ENCODE measurements at regions not wholly inside any gene's neighbourhood (a gene's known extent, or its start where the extent isn't known, plus 50 kb on each side); places are given as distances from the start of the nearest gene placed in this dataset.

DNA sequence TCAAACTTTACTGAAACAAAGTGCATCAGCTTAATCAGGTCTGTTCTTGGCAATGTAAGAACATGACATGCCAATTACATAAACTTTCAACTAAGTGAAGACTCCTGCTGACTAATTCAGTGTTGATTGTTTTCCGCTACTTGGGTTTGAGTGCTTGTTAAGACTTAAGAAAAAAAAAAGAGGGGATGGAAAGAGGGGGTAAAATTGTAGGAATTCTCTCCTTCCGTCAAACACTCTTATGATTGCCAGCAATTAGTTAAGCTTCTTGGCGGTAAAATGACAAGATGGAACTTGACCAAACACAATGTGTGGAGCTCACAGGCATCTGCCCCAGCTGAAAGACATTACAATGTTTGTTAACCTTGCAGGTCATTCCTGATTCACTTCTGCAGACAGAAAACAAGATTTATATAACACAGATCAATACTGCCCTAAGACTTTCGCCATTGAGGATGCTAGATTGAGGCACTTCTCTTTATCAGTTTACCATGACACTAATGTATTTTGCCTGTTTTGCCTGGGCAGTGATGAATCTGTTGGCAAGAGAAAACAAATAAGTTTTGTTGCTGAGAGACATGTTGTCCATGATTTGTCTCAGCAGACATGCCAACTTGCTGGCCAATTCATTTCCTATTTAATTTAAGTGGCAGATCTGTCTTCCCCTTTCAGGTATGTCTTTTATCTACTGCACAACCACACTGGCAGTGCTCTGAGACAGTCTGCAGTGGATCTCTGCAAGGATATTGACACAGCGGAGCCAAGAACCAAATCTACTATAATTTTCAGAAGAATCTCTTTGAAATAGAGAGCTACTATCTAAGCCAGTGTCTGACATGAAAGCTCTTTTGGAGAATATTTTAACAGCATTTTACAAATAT is 410.0 kb upstream of the KCNH7 start:
- TF ChIP-seq, protein P1, sequence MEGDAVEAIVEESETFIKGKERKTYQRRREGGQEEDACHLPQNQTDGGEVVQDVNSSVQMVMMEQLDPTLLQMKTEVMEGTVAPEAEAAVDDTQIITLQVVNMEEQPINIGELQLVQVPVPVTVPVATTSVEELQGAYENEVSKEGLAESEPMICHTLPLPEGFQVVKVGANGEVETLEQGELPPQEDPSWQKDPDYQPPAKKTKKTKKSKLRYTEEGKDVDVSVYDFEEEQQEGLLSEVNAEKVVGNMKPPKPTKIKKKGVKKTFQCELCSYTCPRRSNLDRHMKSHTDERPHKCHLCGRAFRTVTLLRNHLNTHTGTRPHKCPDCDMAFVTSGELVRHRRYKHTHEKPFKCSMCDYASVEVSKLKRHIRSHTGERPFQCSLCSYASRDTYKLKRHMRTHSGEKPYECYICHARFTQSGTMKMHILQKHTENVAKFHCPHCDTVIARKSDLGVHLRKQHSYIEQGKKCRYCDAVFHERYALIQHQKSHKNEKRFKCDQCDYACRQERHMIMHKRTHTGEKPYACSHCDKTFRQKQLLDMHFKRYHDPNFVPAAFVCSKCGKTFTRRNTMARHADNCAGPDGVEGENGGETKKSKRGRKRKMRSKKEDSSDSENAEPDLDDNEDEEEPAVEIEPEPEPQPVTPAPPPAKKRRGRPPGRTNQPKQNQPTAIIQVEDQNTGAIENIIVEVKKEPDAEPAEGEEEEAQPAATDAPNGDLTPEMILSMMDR (IDR thresholded peaks at IDR 0.05), result no peak

DNA sequence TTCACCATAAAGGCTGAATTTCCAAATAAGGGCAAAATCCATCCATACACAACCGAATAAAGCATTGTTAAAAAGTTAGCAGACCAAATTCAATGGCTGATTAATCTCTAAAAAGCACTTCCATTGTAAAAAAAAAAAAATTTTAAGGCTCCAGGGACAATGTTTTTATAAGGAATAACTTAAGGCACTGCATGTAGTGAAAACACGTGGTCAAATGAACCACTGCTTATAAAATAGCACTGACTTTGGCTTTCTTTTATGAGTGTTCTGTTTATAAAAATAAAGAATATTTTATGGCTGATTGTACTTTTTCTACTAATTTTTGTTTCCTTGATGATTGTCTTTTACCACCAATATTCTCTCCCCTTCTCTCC is 409.3 kb upstream of the KCNH7 start:
- TF ChIP-seq, protein P1 (IDR thresholded peaks at IDR 0.05), result no peak

DNA sequence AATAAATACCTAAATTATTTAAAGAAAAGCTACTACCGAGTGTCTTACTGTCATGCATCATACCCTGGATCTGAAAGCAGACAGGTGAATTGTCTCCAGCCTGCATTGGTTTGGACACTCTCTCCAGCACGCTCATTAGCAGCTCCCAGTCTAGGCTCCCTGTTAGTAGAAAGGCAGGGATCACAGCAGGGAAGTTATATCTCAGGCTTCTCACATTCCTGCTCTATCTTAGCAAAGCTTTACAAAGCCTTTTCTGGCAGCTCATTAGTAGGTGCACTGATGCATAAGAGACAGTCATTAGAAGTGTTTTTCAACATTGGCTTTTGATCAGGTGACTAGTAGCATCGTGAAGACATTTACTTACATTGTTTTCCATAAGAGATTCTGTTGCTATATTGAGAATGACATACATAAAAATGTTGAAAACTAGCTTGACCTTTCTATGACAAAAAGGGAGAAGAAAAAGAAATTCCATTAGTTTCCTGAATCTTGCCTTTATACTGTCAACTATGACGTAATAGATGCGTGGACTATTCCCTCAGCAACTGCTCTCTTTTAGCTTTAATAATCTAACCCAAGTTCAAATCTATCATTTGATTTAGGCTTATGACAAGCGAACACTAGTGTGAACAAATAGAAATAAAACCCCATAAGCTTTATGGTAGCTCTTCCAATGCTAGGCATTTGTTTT is 408.7 kb upstream of the KCNH7 start:
- TF ChIP-seq, protein P1 (IDR thresholded peaks at IDR 0.05), result no peak

DNA sequence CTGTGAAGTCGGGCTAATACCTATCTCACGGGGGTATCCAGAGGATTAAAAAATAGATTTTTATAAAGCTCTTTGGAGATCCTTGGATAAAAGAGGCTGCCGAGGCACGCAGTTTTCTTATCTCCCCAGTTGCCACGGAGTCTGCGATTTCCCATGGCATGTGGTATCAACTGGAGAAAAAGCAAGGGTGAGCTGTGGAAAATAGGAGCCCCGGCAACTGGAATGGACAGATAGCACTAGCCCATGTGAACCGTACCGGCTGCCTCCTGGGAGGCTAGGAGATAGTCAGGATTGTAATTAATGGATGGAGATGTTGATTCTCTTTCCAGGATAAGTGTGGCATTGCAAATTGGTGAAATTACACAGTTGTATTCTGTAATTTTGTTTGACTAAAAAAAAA is 407.6 kb upstream of the KCNH7 start:
- TF ChIP-seq, protein P1 (IDR thresholded peaks at IDR 0.05), result no peak

DNA sequence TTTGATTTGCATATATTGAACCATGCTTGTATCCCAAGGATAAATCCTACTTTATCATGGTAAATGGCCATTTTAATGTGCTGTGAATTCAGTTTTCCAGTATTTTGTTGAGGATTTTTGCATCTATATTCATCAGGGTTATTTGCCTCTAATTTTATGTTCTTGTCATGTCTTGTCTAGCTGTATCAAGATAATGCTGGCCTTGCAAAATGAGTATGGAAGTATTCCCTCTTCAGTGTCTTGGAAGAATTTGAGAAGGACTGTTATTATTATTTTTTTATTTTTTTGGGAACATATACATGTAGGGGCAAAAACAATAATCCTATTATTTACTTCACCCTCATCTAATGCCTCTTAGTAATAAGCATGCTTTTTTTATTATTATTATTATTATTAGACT is 398.0 kb upstream of the KCNH7 start:
- TF ChIP-seq, protein P1 (IDR thresholded peaks at IDR 0.05), result no peak

DNA sequence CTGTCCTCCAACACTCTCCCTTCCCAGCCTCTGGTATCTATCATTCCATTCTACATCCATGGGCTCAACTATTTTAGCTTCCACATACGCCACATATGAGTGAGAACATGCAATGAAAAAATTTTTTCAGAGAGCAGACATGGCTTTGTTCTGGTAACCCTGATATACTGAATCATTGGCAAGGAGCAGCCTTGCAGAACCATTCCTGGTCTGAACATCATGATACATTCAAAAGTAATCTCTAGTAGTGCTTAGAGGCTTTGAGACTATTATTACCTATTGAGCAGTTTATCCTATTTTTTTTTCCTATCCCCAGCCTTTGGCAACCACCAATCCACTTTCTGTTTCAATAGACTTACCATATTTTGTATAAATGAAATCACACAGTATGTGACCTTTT is 393.1 kb upstream of the KCNH7 start:
- TF ChIP-seq, protein P1 (IDR thresholded peaks at IDR 0.05), result no peak

DNA sequence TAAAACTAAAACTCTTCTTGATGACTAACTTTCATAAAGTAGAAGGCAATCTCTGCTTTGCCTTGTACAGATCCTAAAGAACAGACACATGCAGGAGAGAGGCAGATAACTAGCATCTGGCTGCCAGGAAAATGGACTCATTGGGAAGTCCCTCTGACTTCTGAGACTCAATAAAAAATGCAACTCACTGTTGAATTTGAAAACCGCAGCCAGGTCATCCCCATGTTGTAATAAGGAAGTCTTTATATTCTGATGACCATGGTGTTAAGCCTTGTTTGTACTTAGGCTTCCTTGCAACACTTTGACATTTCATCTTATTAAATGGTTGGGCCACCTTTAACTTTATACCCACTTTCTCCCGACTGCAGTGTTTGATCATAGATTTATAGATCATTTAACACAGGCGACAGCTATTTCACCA is 375.1 kb upstream of the KCNH7 start:
- TF ChIP-seq, protein P1 (IDR thresholded peaks at IDR 0.05), result no peak
